HG03060 (cell line): ENCODE measurements at regions not wholly inside any gene's neighbourhood (a gene's known extent, or its start where the extent isn't known, plus 50 kb on each side); places are given as distances from the start of the nearest gene placed in this dataset.

Experiments
- ATAC-seq: cut with Tn5 transposase; IDR thresholded peaks from one replicate; pipeline ENCODE4 v1.9.1; 2021; ENCODE audit warnings: low read depth, moderate number of reproducible peaks; ENCODE audit not compliant: unreplicated experiment

DNA sequence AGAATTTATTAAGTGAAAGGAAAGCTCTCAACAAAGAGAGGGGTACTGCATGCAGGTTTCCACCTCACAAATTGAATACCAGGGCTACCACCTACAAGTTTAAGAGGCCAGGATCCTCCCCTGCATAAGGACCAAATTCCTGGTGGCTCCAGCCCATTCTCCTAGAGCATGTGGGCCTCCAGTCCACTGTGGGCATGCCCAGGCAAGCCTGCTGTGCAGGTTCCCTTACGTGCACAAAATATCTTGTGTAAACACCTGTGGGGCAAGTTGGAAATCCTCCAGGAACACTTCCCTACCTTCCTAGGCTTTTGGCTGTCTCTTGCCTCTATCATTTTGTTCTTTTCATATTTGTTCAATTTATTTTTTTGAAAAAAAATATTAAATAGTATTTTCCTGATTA lies 724.3 kb downstream of the ARAP2 start:
- ATAC-seq = no peak

DNA sequence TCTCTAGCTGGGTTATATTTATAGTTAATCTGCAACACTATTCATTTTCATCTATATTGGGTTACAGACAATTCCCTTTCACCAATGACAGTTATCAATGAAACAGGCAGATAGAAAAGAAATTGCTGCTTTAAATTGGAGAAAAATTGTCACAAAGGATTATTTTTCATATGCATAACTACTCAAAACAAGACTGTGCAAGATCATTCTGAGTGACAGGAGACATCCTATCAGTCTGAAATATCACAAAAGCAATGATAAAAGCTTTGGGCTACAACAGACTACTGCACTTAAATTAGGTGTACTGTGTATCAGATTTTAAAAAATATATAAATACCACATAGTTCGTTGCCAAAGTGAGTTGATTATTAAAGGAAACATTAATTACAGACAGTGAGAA lies 722.6 kb downstream of the ARAP2 start:
- no peak for ATAC-seq

DNA sequence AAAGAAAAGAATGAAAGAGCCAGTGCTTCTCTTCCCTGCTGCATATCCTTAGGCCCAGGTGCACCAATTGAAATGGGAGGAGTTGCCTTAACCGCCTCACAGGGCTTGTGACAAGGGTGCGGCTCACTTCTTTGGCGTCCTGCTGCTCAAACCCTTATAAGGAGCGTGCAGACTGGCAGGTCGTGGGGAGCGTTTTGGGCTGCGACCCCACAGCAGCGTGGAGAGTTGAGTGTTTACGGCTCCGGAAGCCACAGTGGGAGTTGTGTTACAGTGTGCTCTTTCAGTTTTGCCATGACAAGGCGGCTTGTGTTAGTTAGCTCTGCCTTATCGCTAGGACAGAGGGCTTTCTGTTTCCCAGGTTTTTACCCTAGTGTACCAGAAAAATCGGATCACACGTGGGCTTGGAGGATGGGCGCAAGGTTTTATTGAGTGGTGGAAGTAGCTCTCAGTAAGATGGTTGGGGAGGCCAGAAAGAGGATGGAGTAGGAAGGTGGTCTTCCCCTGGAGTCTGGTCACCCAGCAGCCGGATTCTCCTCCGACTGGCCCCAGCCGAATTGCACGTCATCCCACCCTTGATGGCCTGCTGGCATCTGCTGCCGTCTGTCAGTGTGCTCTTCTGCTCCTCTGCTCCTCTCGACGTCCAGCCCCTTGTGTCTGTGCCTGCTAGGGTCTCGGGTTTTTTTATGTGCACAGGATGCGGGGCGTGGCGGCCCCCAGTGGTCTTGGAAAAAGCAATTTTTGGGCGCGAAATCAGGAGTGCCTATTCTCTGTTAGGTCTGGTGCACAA lies 718.9 kb downstream of the ARAP2 start:
- ATAC-seq = no peak

DNA sequence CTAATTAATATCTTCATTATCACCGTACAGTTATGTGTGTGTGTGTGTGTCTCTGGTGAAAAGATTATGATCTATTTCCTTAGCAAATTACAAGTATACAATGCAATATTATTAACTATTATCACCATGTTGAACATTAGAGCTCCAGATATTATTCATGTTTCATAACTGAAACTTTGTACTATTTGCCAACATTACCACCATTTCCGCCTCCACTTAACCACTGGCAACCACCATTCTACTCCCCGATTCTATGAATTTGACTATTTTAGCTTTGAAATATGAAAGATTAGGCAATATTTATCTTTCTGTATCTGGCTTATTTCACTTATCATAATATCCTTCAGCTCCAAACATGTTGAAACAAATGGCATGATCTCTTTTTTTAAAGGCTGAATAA lies 717.9 kb downstream of the ARAP2 start:
- ATAC-seq = no peak

DNA sequence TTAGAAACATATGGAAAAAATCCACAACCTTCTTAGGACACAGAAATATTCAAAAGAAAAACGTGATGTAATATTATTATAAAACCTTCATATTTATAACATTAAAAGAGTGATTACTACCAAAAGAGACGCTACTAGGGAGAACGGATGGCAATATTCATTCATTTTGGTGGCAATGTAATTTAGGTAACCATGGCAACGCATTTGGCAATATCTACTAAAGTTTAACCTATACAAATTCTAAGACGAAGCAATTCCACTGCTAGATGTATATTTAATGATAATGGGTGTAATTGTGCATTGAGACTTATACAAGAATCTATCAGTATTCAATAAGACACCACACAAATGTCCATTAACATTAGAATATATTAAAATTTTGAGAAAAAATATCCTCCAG lies 709.4 kb downstream of the ARAP2 start:
- no peak for ATAC-seq

DNA sequence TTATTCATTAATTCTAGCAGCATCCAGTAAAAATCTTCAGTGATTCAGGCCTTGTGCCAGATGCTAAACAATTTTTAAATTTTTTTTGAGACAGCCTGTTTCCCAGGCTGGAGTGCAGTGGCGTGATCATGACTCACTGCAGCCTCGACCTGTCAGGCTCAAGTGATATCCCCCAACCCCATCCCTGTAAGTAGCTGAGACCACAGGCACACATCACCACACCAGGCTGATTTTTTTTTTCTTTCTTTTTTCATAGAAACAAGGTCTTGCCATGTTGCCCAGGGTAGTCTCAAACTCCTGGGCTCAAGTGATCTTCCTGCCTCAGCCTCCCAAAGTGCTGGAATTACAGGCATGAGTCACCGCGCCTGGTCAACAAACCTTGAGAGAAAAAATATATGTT lies 705.5 kb downstream of the ARAP2 start:
- no peak for ATAC-seq

DNA sequence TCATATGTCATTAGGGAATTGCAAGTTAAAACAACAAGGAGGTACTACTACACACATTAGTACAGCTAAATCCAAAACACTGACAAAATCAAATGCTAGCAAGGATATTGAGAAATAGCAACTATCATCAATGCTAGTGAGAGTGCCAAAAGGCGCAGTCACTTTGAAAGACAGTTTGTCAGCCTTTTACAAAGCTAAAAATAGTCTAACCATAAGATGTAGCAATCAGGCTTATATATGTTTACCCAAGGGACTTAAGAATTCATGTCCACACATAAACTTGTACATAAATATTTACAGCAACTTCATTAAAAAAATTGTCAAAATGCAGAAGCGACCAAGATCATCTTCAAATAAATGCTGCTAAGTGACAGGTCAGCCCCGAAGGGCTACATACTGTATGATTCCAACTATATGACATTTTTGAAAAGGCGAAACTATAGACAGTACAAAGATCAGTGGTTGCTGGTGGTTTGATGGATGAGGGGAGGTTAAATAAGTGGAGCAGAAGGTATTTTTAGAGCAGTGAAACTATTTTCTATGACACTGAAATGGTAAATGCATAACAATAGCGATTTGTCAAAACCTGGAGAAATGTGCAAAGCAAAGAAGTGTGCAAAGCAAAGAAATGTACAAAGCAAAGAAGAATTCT lies 704.8 kb downstream of the ARAP2 start:
- ATAC-seq = no peak

DNA sequence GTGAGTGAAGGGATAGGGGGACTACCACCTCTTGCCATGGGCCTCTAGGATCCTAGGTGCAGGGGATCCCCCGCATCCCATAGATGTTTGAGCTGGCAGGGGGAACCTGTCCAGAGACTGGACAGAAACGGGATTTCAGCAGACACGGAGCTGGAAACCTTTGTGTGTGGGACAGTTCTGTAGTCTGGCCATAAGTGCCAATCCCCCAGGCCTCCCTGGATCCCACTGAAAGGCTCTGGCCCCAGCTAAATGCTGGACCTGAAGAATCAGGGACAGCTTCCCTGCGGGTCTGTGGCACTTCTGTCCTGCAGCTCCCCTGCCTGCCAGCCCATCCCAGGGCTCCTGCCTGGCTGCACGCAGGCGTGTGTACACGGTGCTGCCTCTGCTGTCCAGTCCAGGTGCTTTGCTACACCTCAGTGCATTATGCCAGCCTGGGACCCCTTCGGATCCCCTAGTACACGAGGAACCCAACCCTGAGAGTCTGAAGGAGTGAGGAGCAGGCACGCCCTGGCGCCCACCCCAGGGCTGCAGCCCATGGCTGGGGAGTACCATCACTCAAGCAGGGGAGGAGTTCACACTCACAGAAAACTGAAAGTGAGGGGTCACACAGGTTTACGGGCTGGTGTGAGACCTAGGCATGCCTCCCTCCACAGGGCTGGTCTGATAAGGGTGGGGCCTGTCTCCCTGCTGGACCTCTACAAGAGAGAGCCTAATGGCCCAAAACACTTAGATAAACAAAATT lies 703.0 kb downstream of the ARAP2 start:
- ATAC-seq = no peak

DNA sequence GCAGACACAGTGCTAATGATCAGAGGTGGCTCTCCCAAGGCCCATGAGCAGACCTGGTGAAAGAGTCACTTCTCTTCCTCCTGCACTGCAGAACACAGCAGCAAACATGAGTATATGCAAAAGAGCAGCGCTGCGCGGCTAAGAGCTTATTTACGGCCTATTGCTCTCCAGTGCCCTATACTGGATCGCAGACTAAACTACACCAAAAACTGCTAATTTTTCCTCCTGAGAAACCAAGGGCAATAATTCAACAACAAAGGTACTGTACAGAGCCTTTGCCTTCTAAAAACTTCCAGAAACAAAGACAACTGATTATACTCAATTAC lies 702.5 kb downstream of the ARAP2 start:
- ATAC-seq = no peak

DNA sequence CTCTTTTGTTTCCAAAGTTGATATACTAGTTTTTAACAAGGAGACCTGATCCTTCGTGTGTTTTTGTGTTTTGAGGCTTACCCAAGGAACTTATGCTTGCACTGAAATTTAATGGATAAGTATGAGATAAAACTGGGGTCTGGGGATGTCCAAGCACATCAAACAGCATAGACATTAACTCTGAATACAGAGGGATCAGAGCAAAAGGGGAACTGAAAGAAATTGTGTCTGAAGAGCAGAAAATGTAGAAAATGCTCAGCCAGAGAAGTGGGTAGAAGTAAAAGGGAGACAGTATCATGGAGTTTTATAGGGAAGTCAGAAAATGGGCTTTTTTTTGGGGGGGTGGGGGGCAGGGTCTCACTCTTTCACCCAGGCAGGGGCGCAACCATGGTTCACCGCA lies 695.4 kb downstream of the ARAP2 start:
- no peak for ATAC-seq

DNA sequence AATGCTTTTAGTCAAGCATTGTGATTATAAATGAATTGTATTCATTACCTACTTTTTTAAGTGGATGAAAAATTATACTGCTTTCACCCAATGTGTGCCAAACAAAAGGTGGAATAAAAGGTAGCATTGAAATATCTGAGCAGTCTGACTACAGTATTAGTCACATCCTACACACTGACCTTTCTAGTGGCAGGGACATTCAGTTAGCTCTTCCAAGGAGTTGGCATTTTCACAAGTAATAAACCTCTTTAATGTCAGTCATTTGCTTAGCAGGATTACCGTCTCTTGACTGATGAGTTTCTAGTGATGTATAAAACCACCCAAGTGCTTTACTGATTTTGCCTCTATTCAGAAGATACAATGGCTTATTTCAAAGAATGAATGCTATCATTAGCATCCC lies 687.9 kb downstream of the ARAP2 start:
- no peak for ATAC-seq

DNA sequence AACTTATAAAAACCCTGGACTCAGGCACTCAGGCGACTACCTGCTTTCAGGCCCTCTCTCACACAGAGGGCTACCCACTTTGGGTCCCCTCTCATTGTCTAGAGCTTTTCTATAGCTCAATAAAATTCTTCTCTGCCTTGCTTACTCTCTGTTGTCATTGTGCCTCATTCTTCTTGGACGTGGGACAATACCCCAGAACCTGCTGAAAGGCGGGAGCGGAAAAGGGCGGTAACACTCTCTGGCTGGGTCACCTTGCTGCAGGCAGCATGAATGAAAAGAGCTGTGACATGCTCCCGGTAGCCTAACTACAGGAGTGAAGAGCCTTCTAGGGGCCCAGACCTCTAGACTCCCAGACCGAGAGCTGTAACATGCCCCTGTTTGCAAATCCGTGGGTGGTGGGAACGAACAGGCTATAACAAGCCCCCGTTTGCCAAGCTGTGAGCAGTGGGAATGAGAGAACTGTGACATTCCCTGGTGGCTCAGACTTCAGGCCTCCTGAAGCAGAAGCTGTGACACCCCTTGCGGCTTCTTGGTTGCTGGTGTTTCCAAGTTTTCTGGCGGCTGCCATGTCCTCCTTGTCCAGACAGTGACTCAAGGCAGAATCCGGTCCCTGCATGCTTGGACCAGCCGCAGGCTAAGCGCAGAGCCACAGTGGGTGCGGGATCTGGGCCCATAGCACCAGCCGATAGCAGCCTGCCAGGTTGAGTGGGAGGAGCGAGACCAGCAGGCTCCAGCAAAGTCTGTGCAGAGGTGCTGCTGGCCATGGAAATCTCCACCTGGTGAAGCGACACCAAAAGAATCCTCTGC lies 684.6 kb downstream of the ARAP2 start:
- ATAC-seq = no peak

DNA sequence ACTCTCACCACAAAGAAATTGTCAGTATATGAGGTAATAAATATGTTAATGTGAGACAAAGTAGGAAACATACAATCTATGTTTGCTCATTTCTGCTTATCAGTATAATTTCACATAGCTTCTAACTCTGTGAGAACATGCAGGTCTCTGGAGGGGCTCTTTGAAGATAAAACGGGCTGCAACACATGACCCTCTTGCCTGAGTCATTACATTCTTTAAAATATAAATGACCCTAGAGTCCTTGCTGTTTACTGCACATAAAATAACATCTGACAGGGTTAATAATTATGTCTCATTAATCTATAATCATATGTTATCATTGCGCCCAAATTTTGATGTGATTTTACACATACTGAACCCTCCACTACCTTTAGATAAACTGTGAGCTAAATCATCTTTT lies 681.5 kb downstream of the ARAP2 start:
- no peak for ATAC-seq

DNA sequence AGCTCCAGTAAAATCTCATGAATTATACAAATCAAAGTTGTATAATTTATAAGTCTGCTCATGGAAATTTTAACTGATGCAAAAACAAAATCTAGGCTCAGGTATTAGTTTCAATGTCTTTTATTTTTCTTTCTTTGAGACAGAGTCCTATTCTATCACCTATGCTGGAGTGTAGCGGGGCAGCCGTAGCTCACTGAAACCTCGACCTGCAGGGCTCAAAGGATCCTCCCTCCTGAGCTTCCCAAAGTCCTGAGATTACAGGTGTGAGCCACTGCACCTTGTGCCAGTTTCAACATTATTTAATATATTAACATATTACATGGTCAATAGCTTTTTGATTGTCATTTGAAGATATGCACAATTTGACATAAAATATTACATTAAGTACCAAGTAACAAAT lies 678.7 kb downstream of the ARAP2 start:
- ATAC-seq = no peak

DNA sequence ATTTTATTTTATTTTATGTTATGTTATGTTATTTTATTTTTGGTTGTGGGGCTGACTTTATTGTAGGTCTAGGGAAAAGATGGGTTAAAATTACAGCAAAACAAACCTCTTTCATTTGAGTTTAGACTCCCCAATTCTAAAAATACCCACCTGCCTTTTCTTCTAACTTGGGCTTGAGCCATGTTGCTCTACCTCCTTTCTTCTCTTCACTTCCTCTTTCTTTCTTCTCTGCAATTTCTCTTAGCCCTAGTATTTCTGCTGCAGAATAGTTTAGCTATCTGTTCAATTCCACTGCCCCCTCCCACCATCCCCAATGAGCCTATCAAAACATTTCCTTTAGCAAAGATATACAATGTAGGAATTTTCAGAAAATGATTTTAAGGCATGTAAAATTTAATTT lies 653.3 kb downstream of the ARAP2 start:
- no peak for ATAC-seq

DNA sequence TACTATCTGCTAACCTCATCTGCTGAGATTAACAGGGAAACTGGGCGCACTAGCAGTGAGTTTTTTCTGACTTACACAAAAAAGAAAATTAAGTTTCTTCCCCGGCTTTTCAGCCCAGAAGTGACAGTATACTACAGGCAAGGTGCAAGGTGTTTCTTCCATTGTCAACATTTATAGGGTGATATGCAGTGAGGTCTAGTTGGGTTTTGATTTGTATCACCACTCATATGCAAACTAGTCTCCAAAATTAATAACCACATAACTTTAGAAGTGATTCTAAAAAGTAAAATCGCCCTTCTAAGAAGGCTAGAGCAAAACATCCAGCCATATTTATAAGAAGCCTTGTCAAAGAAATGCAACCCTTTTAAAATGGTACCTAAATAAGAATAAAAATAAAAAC lies 640.1 kb downstream of the ARAP2 start:
- no peak for ATAC-seq

DNA sequence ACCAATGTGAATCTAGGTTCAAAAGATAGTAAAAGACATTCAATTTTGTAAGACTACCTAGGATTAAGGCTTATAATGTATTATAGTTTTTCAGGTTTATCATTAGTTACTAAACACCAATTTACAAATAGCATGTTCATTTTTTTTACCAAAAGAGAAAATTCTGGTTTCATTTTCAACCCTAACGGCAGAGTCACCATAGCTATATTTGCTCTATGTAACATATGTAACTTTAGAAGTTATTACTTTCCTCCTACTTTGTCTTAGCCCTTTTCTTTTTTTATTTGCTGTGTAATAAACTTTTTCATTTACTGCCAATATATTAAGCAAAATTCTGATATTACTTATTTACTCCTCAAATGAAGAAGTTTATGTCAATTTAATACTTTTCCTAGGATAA lies 639.6 kb downstream of the ARAP2 start:
- ATAC-seq = no peak

DNA sequence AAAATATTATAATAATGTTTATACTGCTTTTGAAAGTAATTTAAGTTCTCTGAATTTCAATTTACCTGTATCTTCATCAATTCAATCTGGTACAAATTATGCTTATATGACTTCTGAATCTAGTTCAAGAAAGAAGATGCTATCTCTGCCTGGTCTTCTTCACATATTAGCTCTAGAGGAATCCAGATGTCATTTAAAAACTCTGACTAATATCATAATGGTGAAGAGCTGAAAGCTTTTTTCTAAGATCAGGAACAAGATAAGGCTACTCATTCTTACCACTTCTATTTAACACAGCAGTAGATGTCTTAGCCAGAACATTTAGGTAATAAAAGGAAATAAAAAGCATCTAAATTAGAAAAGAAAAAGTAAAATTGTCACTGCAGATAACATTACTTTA lies 636.1 kb downstream of the ARAP2 start:
- no peak for ATAC-seq

DNA sequence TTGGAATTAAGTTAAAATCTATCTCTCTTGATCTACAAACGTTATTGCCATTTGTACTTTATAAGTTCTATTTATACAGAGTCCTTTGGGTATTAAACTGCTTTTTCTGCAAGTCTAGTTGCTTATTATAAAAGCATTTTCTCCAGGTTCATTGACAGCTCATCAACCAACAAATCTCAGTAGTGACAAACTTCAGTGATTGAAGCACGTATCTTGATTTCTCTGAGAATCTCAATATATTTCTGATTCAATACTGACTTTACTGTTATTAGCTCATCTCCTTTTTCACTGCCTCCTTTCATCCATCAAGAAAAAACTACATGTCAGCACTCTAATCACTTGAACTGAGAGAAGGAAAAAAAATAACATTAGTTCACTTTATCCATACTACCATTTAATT lies 630.2 kb downstream of the ARAP2 start:
- ATAC-seq = no peak

DNA sequence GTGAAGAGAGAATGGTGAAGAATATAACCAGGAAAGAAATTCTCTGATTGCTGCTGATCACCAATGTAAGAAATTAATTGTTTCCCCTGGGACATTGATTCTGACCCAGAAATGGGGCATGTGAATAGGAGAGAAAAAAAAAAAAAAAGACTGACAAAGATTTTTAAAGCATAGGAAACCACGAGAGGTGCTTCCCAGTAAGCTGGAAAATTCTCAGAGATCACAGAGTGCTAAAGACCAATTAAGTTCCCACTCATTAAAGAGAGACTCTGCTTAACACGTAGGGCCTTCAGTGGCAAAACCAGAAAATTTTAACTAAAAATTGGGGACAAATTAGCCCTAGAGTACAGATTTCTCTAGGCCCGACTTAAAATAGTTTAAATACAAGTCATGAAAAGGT lies 604.4 kb downstream of the ARAP2 start:
- no peak for ATAC-seq

DNA sequence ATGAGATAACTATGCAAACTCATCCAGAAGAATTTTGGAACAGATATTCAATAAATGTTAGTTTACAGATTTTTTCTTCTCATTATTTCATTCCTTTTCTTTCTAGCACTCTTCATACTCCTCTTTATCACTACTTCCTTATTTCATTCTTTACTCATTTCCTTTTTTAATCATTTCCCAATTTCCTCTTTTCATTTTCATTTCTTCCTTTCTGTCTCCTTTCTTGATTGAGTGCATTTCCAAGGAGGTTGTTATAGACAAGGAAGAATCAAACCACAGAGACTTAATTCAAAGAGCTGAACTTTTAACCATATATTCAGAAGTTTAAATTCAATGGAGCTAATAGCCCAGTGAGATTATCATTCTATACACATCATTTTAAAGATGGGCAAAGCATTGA lies 600.7 kb downstream of the ARAP2 start:
- no peak for ATAC-seq
